RWPE1 (cell line): ENCODE measurements at regions not wholly inside any gene's neighbourhood (a gene's known extent, or its start where the extent isn't known, plus 50 kb on each side); places are given as distances from the start of the nearest gene placed in this dataset.
A peak's percentile ranks its signal among the peaks of the same experiment; 100 is the strongest.

Experiments used
- CTCF ChIA-PET: fragments of 350-600 bp; sonication (Branson Sonifier 250); formaldehyde crosslinking; extraction: SDS; loops from one replicate; lab custom pipeline; 2021; lab: Yijun Ruan, JAX
- POLR2A ChIA-PET: fragments of 400-600 bp; formaldehyde crosslinking; extraction: SDS; loops from one replicate; lab custom pipeline; 2020; ENCODE audit warnings: antibody characterized with exemption; ENCODE audit not compliant: low non-redundant PET; lab: Yijun Ruan, JAX
- DNase-seq: peaks from one replicate; pipeline ENCODE4 v3.0.0; 2012; ENCODE audit warnings: low spot score
- H3K27ac ChIP-seq: fragments of 450-650 bp; 2 replicates; pipeline ENCODE4 v1.5.1; 2017
- TF ChIP-seq, protein P1 (sequence below): fragments of 450-650 bp; conservative IDR thresholded peaks from 2 replicates; pipeline ENCODE4 v1.5.1; 2017; ENCODE audit warnings: low read depth, mild to moderate bottlenecking

- TF ChIP-seq, protein P1, sequence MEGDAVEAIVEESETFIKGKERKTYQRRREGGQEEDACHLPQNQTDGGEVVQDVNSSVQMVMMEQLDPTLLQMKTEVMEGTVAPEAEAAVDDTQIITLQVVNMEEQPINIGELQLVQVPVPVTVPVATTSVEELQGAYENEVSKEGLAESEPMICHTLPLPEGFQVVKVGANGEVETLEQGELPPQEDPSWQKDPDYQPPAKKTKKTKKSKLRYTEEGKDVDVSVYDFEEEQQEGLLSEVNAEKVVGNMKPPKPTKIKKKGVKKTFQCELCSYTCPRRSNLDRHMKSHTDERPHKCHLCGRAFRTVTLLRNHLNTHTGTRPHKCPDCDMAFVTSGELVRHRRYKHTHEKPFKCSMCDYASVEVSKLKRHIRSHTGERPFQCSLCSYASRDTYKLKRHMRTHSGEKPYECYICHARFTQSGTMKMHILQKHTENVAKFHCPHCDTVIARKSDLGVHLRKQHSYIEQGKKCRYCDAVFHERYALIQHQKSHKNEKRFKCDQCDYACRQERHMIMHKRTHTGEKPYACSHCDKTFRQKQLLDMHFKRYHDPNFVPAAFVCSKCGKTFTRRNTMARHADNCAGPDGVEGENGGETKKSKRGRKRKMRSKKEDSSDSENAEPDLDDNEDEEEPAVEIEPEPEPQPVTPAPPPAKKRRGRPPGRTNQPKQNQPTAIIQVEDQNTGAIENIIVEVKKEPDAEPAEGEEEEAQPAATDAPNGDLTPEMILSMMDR, result no peak
- DNase-seq, result no peak
- ChIA-PET CTCF (interaction anchor here (0.5 kb wide), 1 partner anchor 105 kb away, joined by 3 read pairs; no protein-coding TSS in a partner anchor), POLR2A (no interaction called here)
- no peak overlapping the region for H3K27ac ChIP-seq
Observed at GRCh38 chr3:118497274-118497673, 537.4 kb downstream of the IGSF11 start.

DNA sequence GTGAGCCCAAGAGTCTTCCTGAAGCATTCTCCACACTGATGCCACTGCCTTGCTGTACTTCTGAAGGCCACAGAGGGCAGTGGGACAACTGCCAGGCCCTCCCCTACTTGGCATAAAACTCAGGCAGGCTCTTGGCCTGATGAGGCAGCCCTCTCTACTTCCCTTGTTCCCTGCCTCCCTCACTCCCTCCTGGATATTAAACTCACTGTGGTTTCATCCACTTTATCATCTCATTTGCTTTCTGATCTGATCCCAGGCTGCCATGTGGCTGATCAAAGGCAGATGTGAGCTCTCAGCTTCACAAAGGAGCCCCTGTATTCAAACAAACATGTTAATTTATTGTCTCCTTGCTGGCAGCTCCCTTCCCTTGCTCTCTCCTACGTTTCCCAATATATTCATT lies 533.5 kb downstream of the IGSF11 start:
- ChIA-PET POLR2A (no interaction called here), CTCF (interaction anchor here (0.5 to 0.7 kb wide), 2 partner anchors 354 to 411 kb away, joined by 5 read pairs; no protein-coding TSS in a partner anchor)
- no peak overlapping the region for H3K27ac ChIP-seq
- peak; percentile 22 for DNase-seq
- TF ChIP-seq, protein P1, result no peak

DNA sequence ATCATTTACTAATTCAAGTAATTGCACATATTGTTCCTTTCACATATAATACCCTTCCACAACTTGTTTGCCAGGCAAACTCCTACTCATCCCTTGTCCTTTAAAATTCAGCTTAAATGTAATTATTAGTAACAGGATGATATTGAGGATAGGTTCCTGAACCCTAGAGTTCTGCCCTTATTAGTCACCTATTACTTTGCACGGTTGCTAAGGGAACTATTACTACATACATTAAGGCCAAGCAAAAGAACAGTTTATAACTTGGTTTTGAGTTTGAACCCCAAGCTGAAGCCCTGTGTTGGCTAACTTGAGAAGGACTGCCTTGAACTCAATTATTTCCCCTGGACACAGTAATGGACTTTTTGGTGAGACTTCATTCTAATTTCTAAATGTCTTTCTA lies 529.7 kb downstream of the IGSF11 start:
- CTCF ChIA-PET, result no interaction called here
- TF ChIP-seq, protein P1, result no peak
- H3K27ac ChIP-seq, result no peak overlapping the region
- POLR2A ChIA-PET, result no interaction called here
- DNase-seq, result peak; percentile 16

DNA sequence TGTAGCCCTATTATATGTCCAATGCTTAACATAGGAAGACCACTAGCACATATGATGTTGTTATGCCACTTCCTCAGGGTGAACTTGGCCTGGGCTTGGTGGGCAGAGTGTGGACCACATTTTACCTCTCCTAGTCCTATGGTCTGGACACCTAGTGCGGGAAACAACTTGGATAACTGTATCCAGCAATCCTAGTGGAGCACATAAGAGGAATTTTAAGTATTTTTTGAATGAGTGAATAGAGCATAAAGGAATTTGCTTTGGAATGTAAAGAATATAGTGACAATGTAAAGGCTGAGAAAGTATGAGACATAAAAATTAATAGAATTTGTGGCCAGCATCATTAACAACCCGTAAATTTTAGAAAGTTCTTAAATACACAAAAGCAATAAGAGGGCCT lies 528.9 kb downstream of the IGSF11 start:
- ChIA-PET CTCF (interaction anchor here (0.6 kb wide), 1 partner anchor 319 kb away, joined by 3 read pairs; no protein-coding TSS in a partner anchor), POLR2A (no interaction called here)
- H3K27ac ChIP-seq, result no peak overlapping the region
- TF ChIP-seq, protein P1, result no peak
- DNase-seq, result peak; percentile 8

- CTCF ChIA-PET, result interaction anchor here (0.5 kb wide), 1 partner anchor 461 kb away, joined by 3 read pairs; no protein-coding TSS in a partner anchor
- POLR2A ChIA-PET, result no interaction called here
- H3K27ac ChIP-seq, result no peak overlapping the region
- TF ChIP-seq, protein P1, result no peak
- DNase-seq, result no peak
Observed at GRCh38 chr3:118511402-118511801, 523.2 kb downstream of the IGSF11 start.

DNA sequence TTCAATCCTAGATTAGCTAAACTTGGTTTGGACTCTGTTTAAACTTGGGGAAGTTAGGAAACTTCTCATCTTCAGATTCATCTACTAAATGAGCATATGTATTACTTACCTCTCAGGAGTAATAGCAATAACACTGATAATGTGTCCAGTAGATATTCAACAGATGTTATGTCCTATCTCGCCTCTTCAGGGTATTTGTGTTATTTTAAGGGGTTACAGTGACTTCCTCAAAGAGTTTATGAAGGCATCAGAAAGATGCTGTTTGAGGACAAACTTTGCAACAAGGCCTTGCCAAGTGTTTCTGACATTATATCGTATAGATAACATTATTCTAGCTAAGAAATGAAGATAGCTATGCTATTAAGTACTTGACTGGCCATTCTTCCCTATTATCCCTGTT lies 522.3 kb downstream of the IGSF11 start:
- no peak for DNase-seq
- TF ChIP-seq, protein P1, result no peak
- ChIA-PET POLR2A (no interaction called here), CTCF (interaction anchor here (0.8 kb wide), 1 partner anchor 256 kb away, joined by 6 read pairs; no protein-coding TSS in a partner anchor)
- H3K27ac ChIP-seq, result no peak overlapping the region
